MM.1S (cell line): ENCODE measurements at regions not wholly inside any gene's neighbourhood (a gene's known extent, or its start where the extent isn't known, plus 50 kb on each side); places are given as distances from the start of the nearest gene placed in this dataset.

ENCODE experiments used
- EZH2 ChIP-seq: fragments of 300-600 bp; sonication (generic); optimal IDR thresholded peaks from 2 replicates; pipeline ENCODE3; 2017; ENCODE audit warnings: low read depth, mild to moderate bottlenecking, antibody characterized with exemption, low read length, mixed read lengths
- EZH2phosphoT487 ChIP-seq: fragments of 300-600 bp; sonication (generic); IDR thresholded peaks from 2 replicates; pipeline ENCODE4 v1.6.1; 2018; ENCODE audit warnings: antibody characterized with exemption, low read length
- TF ChIP-seq, protein P1 (sequence below): fragments of 300-600 bp; sonication (generic); IDR thresholded peaks from 2 replicates; pipeline ENCODE4 v1.5.1; 2016; ENCODE audit warnings: antibody characterized with exemption, low read length, mixed read lengths

DNA sequence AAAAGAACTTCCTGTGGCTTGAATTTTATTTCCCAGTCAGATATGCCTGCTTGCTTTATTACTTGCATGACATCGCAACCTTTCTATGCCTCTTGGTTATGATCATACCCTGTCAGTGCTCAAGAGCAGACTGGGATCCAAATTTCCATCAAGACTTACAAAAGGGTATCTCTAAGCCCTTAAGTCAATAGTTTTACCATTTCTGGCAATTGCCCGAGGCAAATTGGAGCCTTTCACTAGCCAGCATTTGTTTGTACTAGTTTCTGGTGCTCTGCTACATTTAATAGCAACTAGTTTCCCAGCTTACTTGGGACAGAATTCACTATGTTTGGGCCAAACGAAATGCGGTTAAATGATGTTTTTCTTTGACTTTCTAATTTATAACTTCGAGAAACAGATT is 73.2 kb upstream of the ITM2A start:
- TF ChIP-seq, protein P1, sequence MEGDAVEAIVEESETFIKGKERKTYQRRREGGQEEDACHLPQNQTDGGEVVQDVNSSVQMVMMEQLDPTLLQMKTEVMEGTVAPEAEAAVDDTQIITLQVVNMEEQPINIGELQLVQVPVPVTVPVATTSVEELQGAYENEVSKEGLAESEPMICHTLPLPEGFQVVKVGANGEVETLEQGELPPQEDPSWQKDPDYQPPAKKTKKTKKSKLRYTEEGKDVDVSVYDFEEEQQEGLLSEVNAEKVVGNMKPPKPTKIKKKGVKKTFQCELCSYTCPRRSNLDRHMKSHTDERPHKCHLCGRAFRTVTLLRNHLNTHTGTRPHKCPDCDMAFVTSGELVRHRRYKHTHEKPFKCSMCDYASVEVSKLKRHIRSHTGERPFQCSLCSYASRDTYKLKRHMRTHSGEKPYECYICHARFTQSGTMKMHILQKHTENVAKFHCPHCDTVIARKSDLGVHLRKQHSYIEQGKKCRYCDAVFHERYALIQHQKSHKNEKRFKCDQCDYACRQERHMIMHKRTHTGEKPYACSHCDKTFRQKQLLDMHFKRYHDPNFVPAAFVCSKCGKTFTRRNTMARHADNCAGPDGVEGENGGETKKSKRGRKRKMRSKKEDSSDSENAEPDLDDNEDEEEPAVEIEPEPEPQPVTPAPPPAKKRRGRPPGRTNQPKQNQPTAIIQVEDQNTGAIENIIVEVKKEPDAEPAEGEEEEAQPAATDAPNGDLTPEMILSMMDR = no peak
- no peak for TF ChIP-seq EZH2
- TF ChIP-seq EZH2phosphoT487 = no peak
